PC-9 (cell line): ENCODE measurements at regions not wholly inside any gene's neighbourhood (a gene's known extent, or its start where the extent isn't known, plus 50 kb on each side); places are given as distances from the start of the nearest gene placed in this dataset.

ENCODE experiments used
- BruUV-seq: library from RNA; stranded (reverse); fragments of 400-500 nt; replicated peaks from 2 replicates; lab custom pipeline; 2021; lab: Mats Ljungman, UMichigan
- CTCF ChIA-PET: fragments of 300-600 bp; sonication (Branson Sonifier 250); formaldehyde crosslinking; loops from one replicate; lab custom pipeline; 2022; ENCODE audit warnings: antibody characterized with exemption; lab: Charles Lee
- POLR2A ChIA-PET: fragments of 300-600 bp; sonication (Branson Sonifier 250); formaldehyde crosslinking; loops from one replicate; lab custom pipeline; 2022; ENCODE audit warnings: antibody characterized with exemption; ENCODE audit not compliant: unreplicated experiment; lab: Charles Lee
- DNase-seq, 2 experiments: peaks; one replicate each; pipeline versions ENCODE4 v3.0.0 to v3.0.0-alpha.2; 2015 to 2022; ENCODE audit warnings: mixed read lengths in 1 of 2
- H2AFZ ChIP-seq: fragments of 200-600 bp; sonication (generic); 2 replicates; pipeline ENCODE4 v1.8.1; 2017; ENCODE audit warnings: antibody characterized with exemption
- H3F3A ChIP-seq: fragments of 200-600 bp; sonication (generic); 2 replicates; pipeline ENCODE4 v1.8.1; 2017; ENCODE audit warnings: antibody characterized with exemption, mild to moderate bottlenecking, low read depth; ENCODE audit not compliant: insufficient read depth
- H3K27ac ChIP-seq: fragments of 200-600 bp; sonication (generic); 2 replicates; pipeline ENCODE4 v1.6.1; 2016; ENCODE audit warnings: mixed run types
- H3K27me3 ChIP-seq: fragments of 200-600 bp; sonication (generic); 2 replicates; pipeline ENCODE4 v1.6.1; 2016; ENCODE audit warnings: low read depth, mixed run types; ENCODE audit not compliant: insufficient read depth
- H3K36me3 ChIP-seq: fragments of 200-600 bp; sonication (generic); 2 replicates; pipeline ENCODE4 v1.6.1; 2016; ENCODE audit warnings: low read depth, mixed run types
- H3K4me1 ChIP-seq: fragments of 200-600 bp; sonication (generic); replicated peaks from 2 replicates; pipeline ENCODE4 v1.6.1; 2016; ENCODE audit warnings: mixed run types; ENCODE audit not compliant: insufficient read depth
- H3K4me2 ChIP-seq: fragments of 200-600 bp; sonication (generic); 2 replicates; pipeline ENCODE4 v1.6.1; 2017; ENCODE audit warnings: mixed run types
- H3K4me3 ChIP-seq: fragments of 200-600 bp; sonication (generic); 2 replicates; pipeline ENCODE4 v1.6.1; 2016; ENCODE audit warnings: mixed run types
- H3K79me2 ChIP-seq: fragments of 200-600 bp; sonication (generic); 2 replicates; pipeline ENCODE4 v1.6.1; 2017; ENCODE audit warnings: low read depth, mixed run types
- H3K9me2 ChIP-seq: fragments of 200-600 bp; sonication (generic); 2 replicates; pipeline ENCODE4 v1.8.1; 2017; ENCODE audit warnings: mild to moderate bottlenecking; ENCODE audit not compliant: insufficient read depth
- H3K9me3 ChIP-seq: fragments of 200-600 bp; sonication (generic); 2 replicates; pipeline ENCODE4 v1.8.1; 2016; ENCODE audit warnings: low read depth; ENCODE audit not compliant: insufficient read depth
- H4K20me1 ChIP-seq: fragments of 200-600 bp; sonication (generic); 2 replicates; pipeline ENCODE4 v1.8.1; 2017; ENCODE audit not compliant: insufficient read depth
- EZH2 ChIP-seq: fragments of 200-600 bp; sonication (generic); IDR thresholded peaks from 2 replicates; pipeline ENCODE4 v1.8.0; 2017; ENCODE audit warnings: antibody characterized with exemption, low read depth
- intact Hi-C: fragments of 100-400 bp; cut with micrococcal nuclease; formaldehyde crosslinking; loops from one replicate; pipeline ENCODE4 v1.10.0; 2022; ENCODE audit not compliant: unreplicated experiment
- TF ChIP-seq, protein P1 (sequence below): fragments of 200-600 bp; sonication (generic); conservative IDR thresholded peaks from 2 replicates; pipeline ENCODE4 v1.6.1; 2017; ENCODE audit warnings: mixed run types, antibody characterized with exemption, mild to moderate bottlenecking, moderate library complexity

DNA sequence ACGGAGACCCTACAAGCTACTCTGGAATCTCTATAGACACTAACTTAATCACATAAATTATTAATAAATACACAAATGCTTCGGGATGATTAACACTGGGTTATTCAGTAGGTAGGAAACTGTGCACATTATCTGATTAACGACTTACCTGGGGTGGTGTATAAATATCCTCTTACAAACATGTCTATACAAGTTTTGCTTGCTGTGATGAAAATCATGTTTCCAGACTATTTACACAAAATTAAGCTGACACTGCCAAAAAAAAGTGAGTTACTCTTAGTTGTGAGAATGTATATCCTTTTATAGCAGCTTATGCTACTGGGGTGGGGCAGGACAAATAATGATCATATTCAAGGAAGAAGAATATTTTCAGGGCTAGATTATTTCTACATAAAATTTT is 314.6 kb downstream of the C7orf25 start:
- Histone ChIP-seq H2AFZ (no peak overlapping the region), H3K4me2 (no peak overlapping the region), H3K4me3 (no peak overlapping the region), H3K4me1 (no peaks in the 10 kb centered on the region), H3K27ac (no peak overlapping the region), H3K9me3 (no peaks in the 10 kb centered on the region), H3K36me3 (no peaks in the 10 kb centered on the region), H4K20me1 (no peaks in the 10 kb centered on the region), H3K27me3 (no peaks in the 10 kb centered on the region), H3K9me2 (no peaks in the 10 kb centered on the region), H3F3A (no peaks in the 10 kb centered on the region), H3K79me2 (no peaks in the 10 kb centered on the region)
- intact Hi-C loops: no loop called here
- ChIA-PET POLR2A (no interaction called here), CTCF (no interaction called here)
- DNase-seq: no peak
- no TSS peak for BruUV-seq
- TF ChIP-seq, protein P1, sequence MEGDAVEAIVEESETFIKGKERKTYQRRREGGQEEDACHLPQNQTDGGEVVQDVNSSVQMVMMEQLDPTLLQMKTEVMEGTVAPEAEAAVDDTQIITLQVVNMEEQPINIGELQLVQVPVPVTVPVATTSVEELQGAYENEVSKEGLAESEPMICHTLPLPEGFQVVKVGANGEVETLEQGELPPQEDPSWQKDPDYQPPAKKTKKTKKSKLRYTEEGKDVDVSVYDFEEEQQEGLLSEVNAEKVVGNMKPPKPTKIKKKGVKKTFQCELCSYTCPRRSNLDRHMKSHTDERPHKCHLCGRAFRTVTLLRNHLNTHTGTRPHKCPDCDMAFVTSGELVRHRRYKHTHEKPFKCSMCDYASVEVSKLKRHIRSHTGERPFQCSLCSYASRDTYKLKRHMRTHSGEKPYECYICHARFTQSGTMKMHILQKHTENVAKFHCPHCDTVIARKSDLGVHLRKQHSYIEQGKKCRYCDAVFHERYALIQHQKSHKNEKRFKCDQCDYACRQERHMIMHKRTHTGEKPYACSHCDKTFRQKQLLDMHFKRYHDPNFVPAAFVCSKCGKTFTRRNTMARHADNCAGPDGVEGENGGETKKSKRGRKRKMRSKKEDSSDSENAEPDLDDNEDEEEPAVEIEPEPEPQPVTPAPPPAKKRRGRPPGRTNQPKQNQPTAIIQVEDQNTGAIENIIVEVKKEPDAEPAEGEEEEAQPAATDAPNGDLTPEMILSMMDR: no peak
- TF ChIP-seq EZH2: no peak

DNA sequence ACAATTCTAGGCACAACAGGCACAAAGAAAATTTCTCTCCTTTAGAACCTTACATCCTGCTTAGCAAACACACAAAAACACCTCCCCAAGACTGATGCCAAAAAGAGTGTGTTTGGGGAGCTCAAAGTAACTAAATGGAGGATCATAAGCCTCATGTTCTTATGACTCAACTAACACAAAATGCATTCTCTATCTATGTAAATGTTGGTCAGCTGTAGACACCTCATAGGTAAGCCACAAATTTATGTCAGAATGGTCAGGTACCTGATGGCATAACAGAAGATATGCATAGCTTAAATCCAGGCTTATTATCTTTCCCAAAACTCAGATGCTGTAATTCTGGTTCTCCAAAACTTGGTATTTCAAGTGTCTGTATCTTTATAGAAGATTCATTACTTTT is 315.1 kb downstream of the C7orf25 start:
- no peak overlapping the region for H3K27ac ChIP-seq

DNA sequence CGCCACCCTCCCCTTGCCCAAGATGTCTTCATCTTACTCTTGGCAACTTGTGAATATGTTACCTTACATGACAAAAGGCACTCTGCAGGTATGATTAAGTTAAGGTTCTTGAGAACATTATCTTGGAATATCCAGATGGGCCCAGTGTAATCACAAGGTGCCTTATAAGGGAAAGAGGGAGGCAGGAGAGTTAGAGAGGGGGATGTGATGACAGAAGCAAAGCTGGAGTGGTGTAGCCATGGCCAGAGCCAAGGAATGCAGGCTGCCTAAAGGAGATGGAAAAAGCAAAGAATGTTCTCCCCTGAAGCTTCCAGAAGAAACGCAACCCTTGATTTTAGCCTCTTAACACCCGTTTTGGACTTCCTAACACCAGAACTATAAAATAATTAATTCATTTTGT is 318.0 kb downstream of the C7orf25 start:
- H3K27me3 ChIP-seq: no peaks in the 10 kb centered on the region
- no peaks in the 10 kb centered on the region for H3K36me3 ChIP-seq
- intact Hi-C loops: no loop called here
- H3F3A ChIP-seq: no peaks in the 10 kb centered on the region
- H2AFZ ChIP-seq: no peak overlapping the region
- CTCF ChIA-PET: no interaction called here
- TF ChIP-seq EZH2: no peak
- TF ChIP-seq, protein P1: no peak
- no peaks in the 10 kb centered on the region for H4K20me1 ChIP-seq
- H3K9me2 ChIP-seq: no peaks in the 10 kb centered on the region
- H3K27ac ChIP-seq: no peak overlapping the region
- no peaks in the 10 kb centered on the region for H3K9me3 ChIP-seq
- no TSS peak for BruUV-seq
- no peak for DNase-seq
- POLR2A ChIA-PET: no interaction called here
- no peak overlapping the region for H3K4me3 ChIP-seq
- H3K4me2 ChIP-seq: no peak overlapping the region
- no peaks in the 10 kb centered on the region for H3K79me2 ChIP-seq
- no peaks in the 10 kb centered on the region for H3K4me1 ChIP-seq

More for the DNA sequence above, 315.1 kb downstream of the C7orf25 start:
- no peaks in the 10 kb centered on the region for H3K9me2 ChIP-seq
- H3K79me2 ChIP-seq: no peaks in the 10 kb centered on the region
- H3K4me3 ChIP-seq: no peak overlapping the region
- no peak for DNase-seq
- no peaks in the 10 kb centered on the region for H4K20me1 ChIP-seq
- no peaks in the 10 kb centered on the region for H3K36me3 ChIP-seq
- no peaks in the 10 kb centered on the region for H3K4me1 ChIP-seq
- no TSS peak for BruUV-seq
- no peak for TF ChIP-seq EZH2
- TF ChIP-seq, protein P1: no peak
- ChIA-PET CTCF (no interaction called here), POLR2A (no interaction called here)
- H3F3A ChIP-seq: no peaks in the 10 kb centered on the region
- H3K4me2 ChIP-seq: no peak overlapping the region
- intact Hi-C loops: no loop called here
- no peak overlapping the region for H2AFZ ChIP-seq
- no peaks in the 10 kb centered on the region for H3K9me3 ChIP-seq
- no peaks in the 10 kb centered on the region for H3K27me3 ChIP-seq
